Fibroblast of skin of left biceps (primary cell): ENCODE measurements at regions not wholly inside any gene's neighbourhood (a gene's known extent, or its start where the extent isn't known, plus 50 kb on each side); places are given as distances from the start of the nearest gene placed in this dataset.
"Not testable (repeated sequence)": the region's sequence is repeated elsewhere in the genome, so short reads cannot be mapped to it uniquely, and the experiment has no call there.

Source experiments
- DNase-seq, 2 experiments: peaks; one replicate each; pipeline ENCODE4 v3.0.0-alpha.2; 2013; ENCODE audit warnings: low read depth in 2 of 2

DNA sequence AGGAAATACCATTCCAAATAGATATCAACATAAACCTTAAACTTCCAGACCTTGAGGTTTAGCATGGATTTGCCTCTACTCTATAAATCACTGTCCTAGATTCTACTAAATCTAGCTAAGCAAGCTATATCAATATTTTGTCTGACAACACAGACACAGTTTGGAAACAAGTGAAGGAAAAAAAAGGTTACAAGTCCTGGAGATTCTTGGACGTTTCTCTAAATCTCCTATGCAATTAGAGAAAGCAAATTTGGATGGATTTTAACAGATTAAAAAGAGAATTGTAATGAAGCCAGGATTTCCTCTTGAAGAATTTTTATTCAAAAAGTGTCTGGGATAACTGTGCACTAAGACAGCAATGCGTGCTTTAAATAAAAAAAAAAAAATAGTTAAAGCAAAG, 441.1 kb upstream of the DPH6 start:
- DNase-seq = no peak

DNA sequence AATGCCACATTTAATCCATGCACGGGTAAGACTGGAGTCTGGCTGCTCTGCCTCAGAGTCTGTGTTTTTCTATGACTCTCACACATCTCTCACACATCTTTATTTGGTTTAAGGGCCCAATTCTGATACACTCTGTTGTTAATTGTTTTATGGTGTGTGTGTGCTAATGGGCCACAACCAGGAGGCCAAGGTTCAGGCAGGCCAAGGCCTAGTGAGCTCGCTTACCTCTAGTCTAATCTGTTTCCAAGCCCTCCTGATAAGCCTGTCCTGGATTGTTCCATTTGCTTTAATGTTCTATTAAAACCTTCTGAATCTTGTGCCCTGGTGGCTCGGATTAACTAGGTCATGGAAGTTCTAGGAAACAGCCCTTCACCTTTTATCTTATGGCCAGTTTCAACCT, 445.4 kb upstream of the DPH6 start:
- DNase-seq = no peak

DNA sequence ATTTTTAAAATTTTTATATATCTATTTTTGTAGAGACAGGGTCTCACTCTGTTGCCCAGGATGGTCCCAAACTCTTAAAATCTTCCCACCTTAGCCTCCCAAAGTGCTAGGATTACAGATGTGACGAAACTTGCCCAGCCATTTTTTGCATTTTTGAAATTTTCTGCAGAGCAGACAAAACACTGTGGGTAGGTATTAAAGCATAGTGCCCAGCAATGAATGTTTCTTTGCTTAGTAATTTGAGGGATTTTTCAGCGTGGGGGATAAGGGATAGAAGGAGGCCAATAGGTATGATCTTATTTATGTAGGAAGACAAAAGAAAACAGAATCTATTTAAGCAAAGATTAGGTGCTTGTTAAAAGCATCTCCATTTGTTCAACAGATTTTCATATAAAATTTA, 446.8 kb upstream of the DPH6 start:
- DNase-seq = no peak

DNA sequence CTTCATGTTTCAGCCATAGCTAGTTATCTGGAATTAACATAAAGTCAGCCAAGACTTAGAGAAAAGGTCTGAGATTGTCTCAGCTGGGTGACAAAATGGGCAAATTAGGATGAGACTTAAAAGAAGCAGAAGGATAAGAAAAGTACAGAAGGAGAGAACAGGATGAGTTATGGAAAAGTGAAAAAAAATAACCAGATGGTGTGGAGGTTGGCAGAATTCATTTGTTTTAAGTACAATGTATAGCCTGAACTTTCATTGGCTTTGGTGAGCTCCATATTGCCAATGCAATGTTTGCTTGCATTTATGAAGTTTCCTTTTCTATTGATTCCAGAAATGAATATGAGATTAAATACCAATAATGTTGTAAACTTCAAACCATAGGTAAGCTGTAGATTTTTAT, 447.2 kb upstream of the DPH6 start:
- DNase-seq = no peak

DNA sequence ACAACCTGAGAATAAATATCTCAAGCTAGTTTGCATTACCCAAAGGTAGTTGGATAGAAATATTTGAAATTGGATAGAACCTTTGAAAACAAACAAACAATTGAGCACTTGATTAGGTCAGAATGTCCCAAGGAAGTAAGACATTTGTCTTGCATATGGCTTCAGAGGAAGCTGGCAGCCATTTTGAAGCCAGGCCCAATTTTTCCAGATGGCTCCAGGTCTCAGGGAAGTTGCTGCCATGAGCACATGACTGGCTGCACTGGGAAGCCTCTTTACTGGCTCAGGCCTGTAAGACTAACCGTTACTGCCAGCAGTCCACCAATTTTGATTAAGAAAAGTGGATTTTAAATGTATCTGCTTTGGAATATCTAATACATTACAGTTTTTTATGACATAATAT, 448.9 kb upstream of the DPH6 start:
- no peak for DNase-seq

DNA sequence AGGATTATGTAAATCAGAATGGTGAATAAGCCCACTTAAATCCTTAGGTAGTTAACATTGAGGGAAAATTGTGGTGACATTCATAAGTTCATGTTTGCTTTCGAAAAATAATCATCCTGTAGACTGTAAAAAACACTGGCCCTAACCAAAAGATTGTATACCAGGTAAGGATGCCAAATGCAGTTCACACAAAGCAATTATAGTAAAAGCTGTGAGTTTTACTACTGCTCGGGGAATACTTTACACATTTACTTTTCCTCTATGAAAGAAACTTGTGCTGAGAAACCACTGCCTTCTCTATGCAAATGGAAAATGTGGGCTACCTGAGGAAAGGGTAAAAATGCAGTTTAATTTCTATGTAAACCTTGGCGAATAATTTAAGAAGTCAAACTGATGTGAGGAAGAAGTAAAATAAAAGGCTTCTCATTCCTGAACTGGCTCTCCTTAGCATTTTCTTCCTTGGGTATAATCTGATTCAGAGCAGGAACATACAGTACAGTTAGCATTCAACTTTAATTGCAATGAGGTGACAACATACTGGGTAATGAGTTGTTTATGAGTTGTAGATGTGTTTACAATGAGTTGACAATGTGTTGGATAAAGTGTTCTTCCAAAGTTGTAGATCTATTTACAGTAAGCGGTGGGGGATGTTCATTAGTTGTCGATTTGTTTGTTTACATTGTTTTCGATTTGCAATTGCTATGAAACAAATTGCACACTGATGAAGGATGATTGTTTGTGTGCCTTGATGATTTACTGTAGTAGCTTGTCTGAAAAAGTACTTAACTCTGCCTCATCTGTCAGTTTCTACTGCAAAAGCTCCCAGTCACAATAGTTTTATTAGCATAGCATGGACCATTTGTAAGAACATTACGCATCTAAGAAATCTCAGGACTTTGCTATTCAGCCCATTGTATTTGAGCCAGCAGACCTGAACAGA, 453.0 kb upstream of the DPH6 start:
- DNase-seq = no peak

DNA sequence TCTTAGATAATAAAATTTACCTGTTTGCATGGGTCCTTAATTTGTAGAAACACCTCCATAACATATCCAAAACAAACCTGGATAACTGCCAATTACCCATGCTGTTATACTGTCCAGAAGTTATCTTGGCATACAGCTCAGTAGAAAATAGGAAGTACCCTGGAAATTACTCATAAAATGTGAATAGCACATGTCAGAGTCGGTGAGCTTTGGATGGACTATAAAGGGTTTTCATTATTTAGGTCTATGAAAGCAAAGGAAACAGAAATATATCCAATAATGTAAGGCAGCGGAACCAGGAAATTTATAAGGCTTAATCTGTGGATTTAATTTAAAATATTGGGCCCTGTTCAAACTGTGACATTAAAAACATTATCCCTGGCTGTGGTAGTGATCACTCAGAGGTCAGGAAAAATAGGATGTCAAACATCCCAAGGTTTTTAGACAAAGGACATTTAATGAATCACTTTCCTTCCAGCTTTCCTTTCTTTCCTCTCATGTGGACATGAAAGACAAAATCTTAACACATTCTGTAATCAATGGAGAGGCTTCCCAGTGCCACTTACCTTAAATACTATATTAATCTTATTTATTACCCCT, 459.0 kb upstream of the DPH6 start:
- DNase-seq = no peak

DNA sequence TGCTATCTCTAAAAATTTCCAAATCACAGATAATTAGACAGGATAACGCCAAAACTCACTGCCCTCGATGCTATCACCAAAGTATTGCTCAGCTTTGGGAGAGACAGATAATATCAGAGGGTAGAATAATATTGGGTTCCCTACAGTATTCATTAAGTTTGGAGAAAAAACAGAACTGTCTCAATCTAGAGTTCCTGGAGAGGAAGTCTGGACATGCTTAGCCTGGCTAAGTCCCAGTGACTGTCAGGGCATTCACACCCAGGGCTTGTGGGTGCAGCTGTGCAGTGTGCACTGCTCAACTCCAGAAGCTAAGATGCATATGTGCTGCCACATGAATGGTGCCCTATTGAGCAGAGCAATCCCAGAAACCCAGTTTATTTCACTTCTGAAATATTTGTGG, 459.6 kb upstream of the DPH6 start:
- no peak for DNase-seq

DNA sequence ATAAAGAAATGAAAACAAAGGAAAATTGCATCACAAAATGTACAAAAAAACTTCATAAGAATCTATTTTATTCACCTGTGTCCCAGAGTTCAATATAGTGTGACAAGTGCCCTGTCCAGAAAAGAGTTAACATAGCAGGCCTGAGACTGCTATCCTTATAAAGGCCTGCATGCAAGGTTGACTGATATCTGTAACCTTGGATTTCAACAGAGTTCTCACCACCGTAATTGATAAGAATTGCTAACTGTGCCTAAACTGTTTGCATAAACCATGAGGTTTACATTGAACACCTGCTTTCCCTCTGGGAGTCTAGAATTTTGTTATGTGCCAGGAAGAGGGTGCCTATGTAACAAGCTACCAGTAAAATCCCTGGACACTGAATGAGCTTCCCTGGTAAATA, 461.7 kb upstream of the DPH6 start:
- no peak for DNase-seq

DNA sequence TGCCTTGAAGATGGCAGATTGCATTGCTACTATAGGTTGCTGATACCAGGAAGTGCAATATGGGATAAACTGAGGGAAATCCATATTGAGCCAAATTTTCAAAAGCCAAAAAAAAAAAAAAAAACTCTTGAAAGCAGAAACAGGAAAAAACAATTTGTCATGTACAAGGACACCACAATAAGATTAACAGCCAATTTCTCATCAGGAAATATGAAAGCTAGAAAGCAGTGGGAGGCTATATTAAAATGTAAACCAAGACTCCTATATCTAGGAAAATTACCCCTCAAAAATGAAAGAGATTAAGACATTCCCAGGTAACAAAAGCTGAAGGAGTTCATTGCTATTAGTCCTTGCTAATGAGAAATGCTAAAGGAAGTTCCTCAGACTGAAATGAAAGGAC, 462.8 kb upstream of the DPH6 start:
- DNase-seq = no peak

DNA sequence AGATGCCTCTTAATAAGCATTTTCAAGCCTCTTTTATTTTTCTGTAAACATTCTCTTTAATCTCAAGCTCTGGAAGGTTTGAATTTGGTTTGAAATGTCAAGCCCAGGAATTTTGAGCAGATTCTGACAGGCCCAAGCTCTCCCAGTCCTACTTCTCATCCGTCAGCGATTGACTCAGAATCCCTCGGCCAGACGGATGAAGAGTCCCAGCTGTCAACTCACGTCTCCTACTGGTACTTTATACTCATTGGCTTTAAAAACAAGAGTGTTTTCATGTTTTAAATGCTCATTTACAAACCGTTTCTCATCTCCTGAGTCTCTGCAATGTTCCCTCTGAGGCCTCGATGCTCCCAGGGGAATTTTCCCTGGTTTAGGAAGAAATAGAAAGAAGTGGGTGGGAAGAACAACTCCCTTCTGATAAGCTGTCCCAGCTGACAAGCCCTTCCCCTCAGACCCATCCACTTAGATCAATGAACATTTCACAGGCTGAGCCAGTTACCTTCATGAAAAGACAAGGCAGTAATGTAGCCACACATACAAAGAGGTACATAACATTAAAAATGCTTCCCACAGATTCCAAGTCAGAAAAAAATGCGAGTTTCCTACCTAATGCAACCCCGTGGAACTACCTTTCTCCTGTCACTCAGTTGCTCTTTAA, 478.2 kb upstream of the DPH6 start:
- DNase-seq = no peak

DNA sequence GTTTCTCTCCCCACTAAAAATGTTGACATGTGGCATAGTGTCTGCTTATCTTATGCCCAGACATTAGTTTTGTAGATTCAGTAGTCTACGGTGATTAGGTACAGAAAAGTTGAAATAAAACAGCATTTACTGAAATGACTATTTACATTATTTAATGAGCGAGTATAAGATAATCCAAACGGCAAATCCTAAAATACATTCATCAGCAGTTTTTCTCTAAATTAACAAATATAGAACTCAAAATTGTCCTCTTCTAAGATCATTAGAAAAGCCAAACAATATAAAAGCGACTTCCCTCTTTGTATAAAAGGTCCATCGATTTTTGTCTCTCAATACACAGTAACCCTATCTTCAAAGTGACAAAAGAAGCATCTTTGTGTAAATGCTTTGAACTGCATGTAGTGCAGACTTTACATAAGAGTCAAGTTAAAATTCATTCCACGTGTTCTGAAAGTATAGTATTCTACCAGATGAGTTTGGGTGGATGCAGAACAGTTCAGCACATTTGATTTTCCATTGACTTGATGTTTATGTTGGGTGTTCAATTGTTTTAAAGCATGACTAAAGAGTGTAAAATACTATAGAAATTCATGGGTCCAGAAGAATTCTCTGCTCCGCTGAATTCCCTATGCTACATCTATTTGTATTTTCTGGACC, 480.8 kb upstream of the DPH6 start:
- DNase-seq = no peak

DNA sequence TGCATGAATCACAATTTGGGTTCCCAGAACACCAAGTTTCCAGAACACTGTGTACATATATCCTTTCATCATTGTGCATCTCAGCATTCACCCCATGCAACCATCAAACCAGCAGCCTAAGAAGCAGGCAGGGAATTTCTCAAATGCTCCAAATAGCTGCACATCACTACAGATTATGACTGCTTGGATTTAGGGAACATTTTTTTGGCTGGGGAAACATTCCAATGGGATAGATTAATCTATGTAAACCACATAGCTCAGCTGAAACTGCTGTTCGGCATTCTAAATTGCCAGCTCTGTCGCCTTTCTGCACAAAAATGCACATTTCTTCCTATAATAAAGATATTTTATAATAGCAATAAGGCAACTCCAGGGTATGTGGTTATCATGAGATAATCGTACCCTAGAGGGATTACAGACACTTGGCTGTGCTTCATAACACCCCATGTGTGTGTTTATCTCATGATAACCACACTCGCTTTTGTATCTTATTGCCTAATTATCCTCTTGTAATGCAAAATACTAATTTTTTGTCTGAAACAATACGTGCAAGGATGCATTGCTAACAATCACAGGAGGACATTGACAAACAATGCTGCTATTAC, 483.7 kb upstream of the DPH6 start:
- DNase-seq = peak; percentile 96 to 97

DNA sequence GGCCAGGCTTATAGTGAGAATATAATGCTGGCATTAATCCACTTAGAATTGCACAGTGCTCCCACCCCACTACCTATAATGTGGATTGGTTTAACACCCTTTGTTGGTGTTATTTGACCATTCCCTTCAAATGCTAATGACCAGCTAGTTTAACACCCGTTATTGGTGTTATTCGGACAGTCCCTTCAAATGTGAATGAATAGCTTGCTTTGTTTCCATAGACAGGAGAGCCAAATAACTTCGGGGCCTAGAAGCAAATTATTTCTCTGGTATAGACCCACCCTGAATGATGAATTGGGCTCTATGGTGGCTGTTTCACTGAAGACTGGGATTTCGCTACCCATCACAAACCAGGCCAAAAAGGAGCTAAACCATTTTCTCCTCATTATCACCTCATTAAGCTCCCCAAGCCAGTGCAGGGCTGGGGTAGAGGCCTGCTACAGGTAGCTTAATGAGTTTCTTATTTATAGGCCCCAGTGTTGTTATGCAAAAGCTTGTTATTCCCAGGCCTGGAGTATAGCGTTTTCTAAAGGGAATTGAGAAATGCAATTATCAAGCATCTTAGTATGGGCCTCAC, 494.1 kb upstream of the DPH6 start:
- no peak for DNase-seq

DNA sequence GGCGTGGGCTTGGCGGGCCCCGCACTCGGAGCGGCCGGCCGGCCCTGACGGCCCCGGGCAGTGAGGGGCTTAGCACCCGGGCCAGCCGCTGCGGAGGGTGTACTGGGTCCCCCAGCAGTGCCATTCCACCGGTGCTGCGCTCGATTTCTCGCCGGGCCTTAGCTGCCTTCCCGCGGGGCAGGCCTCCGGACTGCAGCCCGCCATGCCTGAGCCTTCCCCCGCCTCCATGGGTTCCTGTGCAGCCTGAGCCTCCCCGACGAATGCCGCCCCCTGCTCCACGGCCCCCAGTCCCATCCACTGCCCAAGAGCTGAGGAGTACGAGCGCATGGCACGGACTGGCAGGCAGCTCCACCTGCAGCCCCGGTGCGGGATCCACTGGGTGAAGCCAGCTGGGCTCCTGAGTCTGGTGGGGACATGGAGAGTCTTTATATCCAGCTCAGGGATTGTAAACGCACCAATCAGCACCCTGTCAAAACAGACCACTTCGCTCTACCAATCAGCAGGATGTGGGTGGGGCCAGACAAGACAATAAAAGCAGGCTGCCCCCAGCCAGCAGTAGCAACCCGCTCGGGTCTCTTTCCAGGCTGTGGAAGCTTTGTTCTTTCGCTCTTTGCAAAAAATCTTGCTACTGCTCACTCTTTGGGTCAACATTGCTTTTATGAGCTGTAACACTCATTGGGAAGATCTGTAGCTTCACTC, 501.2 kb upstream of the DPH6 start:
- not testable (repeated sequence) for DNase-seq

DNA sequence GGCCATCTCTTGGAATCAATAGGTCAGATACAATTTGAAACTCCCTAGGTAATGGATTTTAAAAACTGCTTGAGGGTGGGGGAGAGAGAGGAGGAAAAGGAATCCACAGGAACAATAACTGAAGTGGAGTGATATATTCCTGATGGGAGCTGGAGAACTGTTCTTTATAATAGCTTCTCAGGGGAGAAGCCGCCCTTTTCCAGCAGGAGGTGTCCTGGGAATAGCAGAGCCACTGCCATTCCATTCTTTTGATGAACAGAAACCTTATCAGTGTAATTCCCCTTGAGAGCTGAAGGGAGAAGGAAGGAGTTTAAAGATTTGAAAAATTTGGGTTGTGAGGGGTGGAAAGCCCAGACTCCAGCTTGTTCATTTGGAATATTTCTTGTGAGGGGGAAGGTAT, 504.9 kb upstream of the DPH6 start:
- DNase-seq = no peak

DNA sequence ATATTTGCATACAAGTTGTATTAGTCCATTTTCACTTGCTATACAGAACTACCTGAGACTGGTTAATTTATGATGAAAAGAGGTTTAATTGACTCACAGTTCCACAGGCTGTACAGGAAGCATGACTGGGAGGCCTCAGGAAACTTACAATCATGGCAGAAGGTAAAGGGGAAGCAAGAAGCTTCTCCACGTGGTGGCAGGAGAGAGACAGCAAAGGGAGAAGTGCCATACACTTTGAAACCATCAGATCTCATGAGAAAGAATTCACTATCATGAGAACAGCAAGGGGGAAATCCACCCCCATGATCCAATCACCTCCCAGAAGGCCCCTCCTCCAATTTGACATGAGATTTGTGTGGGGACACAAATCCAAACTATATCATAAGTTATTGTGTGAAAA, 506.7 kb upstream of the DPH6 start:
- not testable (repeated sequence) for DNase-seq

DNA sequence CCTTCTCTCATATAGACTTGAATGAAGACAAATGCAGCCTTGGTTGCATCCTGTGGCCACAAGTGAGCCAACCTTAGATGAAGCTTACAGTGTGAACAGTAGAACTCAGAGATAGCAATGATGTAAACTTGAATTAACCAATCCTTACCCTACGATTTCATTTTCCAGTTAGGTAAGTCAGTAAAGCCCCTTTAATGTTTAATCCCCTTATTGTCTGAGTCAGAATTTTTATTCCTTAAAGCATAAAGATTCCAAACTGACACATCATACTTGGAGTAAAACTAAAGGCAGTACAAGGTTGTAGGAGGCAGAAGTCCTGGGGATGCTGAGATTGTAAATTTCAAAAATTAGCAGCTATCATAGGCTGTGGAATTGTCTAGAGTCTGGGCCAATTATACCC, 507.8 kb upstream of the DPH6 start:
- no peak for DNase-seq

DNA sequence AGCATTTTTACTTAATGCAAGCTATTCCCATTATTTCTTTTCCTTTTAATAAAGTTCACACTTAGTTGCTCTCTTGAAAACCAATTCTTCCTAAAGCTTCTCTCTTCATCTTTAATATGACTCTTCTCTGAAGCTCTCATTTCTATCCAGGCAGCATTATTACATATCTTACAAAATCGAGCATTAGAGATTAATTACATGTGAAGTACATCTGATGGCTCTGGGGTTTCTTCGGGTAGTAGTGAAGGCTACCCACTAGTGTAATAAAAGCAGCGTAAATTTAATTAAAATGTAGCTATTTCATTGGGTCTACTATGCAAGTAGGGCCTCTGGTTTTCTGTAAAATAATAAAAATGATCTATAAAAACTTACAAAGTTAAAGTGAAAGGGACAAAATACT, 513.6 kb upstream of the DPH6 start:
- no peak for DNase-seq

DNA sequence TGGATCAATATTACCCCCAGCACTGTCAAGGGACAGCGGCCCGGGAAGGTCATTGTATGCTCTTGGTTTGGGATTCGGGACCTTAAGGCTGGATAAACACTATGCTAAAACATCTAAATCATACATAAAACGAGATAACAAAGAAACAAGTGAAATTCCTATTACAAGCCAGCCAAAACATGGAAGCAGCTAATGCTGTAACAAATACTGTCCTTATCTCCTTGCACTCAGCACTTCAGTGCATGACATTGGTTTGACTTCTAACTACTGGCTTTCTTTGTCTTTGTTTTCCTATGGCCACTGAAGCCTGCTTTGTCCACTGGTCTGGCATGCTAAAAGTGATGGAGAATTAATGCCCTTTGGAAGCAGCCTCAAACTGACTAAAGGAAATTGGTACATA, 516.4 kb upstream of the DPH6 start:
- no peak for DNase-seq

DNA sequence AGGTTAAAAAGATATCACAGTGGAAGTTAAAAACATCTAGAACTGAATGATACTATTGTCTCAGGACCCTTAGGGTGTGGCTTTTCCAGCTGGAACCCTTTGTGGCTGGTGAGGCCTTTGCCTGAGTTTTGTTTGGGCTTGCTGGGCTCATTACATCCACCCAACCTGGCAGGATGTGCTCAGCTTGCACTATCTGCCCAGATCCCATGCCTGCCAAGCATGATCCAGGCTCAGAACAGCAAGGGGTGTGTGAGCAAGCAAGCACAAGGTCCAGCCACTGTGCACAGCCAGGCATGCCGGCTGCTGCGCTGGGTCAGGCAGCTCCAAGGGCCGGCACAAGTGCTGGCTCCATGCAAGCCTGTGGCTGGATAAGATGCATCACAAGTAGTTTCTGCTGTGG, 512.7 kb upstream of the CDIN1 start:
- no peak for DNase-seq
